H1 (cell line): ENCODE measurements at regions not wholly inside any gene's neighbourhood (a gene's known extent, or its start where the extent isn't known, plus 50 kb on each side); places are given as distances from the start of the nearest gene placed in this dataset.

Experiments used
- KDM1A ChIP-seq: fragments of 200-600, 300-600 bp; sonication (generic); IDR thresholded peaks from 2 replicates; pipeline ENCODE4 v1.7.1; 2016; ENCODE audit warnings: mild to moderate bottlenecking, low read length, borderline replicate concordance
- SUZ12 ChIP-seq: fragments of 200-600 bp; sonication (generic); IDR thresholded peaks from 2 replicates; pipeline ENCODE4 v1.6.1; 2012; ENCODE audit warnings: mild to moderate bottlenecking, inconsistent platforms, low read length, moderate library complexity, mixed read lengths

- no peak for TF ChIP-seq SUZ12
- TF ChIP-seq KDM1A: no peak
Observed at GRCh38 chr20:22939181-22939580, 95.9 kb upstream of the SSTR4 start (continued).
